Thyroid gland (tissue), 4 donors: ENCODE measurements at regions not wholly inside any gene's neighbourhood (a gene's known extent, or its start where the extent isn't known, plus 50 kb on each side); places are given as distances from the start of the nearest gene placed in this dataset.

Source experiments
- POLR2A ChIP-seq, 2 donors: fragments of 450-650 bp; IDR thresholded peaks; one replicate each; pipeline ENCODE4 v1.6.1; 2017; ENCODE audit warnings: antibody characterized with exemption in 2 of 2, mild to moderate bottlenecking in 2 of 2, moderate library complexity in 1 of 2
- TF ChIP-seq, protein P1 (sequence below), 6 experiments: fragments of 200-600 bp in 3 of 6; fragments of 450-650 bp in 3 of 6; sonication (generic) in 3 of 6; IDR thresholded peaks; one replicate each; pipeline ENCODE4 v1.5.1; 2016 to 2019; ENCODE audit warnings: antibody characterized with exemption in 6 of 6, mild to moderate bottlenecking in 2 of 6, inconsistent platforms in 1 of 6, moderate library complexity in 1 of 6

DNA sequence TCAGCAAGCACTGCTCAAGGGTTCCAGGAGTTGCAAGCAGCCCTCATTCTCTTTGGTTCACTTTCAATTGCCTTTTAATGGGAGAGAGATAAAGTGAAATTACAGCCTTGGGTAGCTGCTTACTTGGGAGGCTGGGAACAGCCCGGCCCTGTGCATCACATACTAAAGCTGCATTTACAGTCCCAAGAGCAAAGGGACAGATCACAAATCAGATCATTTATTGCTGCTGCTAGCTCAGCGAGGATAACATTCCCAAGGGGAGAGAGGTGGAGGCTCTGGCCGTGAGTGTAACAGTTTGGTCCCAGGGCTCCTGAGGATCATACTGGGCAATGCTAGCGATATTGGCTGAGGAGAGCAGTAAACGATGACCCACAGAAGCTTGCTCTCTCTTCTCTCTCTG is 133.1 kb downstream of the CDH26 start:
- TF ChIP-seq, protein P1, sequence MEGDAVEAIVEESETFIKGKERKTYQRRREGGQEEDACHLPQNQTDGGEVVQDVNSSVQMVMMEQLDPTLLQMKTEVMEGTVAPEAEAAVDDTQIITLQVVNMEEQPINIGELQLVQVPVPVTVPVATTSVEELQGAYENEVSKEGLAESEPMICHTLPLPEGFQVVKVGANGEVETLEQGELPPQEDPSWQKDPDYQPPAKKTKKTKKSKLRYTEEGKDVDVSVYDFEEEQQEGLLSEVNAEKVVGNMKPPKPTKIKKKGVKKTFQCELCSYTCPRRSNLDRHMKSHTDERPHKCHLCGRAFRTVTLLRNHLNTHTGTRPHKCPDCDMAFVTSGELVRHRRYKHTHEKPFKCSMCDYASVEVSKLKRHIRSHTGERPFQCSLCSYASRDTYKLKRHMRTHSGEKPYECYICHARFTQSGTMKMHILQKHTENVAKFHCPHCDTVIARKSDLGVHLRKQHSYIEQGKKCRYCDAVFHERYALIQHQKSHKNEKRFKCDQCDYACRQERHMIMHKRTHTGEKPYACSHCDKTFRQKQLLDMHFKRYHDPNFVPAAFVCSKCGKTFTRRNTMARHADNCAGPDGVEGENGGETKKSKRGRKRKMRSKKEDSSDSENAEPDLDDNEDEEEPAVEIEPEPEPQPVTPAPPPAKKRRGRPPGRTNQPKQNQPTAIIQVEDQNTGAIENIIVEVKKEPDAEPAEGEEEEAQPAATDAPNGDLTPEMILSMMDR (IDR thresholded peaks at IDR 0.05), result no peak
- no peak for TF ChIP-seq POLR2A (IDR thresholded peaks at IDR 0.05)
